IMR-90 (cell line): ENCODE measurements at regions not wholly inside any gene's neighbourhood (a gene's known extent, or its start where the extent isn't known, plus 50 kb on each side); places are given as distances from the start of the nearest gene placed in this dataset.
A peak's percentile ranks its signal among the peaks of the same experiment; 100 is the strongest.

Source experiments
- ATAC-seq: fragments of 200-7000 bp; cut with Tn5 transposase; 2 replicates; pipeline ENCODE4 v1.9.1; 2020; ENCODE audit warnings: low read depth, mild to moderate bottlenecking, moderate library complexity
- BruUV-seq: library from RNA; stranded (reverse); fragments of 400-500 nt; replicated peaks from 2 replicates; lab custom pipeline; 2021; lab: Mats Ljungman, UMichigan
- CTCF ChIA-PET: fragments of 300-600 bp; formaldehyde crosslinking; extraction: SDS; loops from one replicate; lab custom pipeline; 2021; ENCODE audit warnings: antibody characterized with exemption; lab: Yijun Ruan, JAX
- POLR2A ChIA-PET: fragments of 300-600 bp; sonication (Branson Sonifier 250); formaldehyde crosslinking; loops from one replicate; lab custom pipeline; 2022; ENCODE audit warnings: antibody characterized with exemption; ENCODE audit not compliant: unreplicated experiment; lab: Charles Lee
- DNase-seq: peaks from one replicate; pipeline ENCODE4 v3.0.0; 2013
- H2AFZ ChIP-seq: replicated peaks from 2 replicates; pipeline ENCODE3; 2013; ENCODE audit warnings: low read length, mild to moderate bottlenecking; ENCODE audit not compliant: poor library complexity
- H2AK5ac ChIP-seq: 2 replicates; pipeline ENCODE4 v1.6.1; 2013; ENCODE audit warnings: low read depth, low read length, inconsistent platforms
- H2AK9ac ChIP-seq: replicated peaks from 2 replicates; pipeline ENCODE3; 2013; ENCODE audit warnings: mild to moderate bottlenecking, low read depth, low read length, moderate library complexity; ENCODE audit not compliant: poor library complexity
- H2BK120ac ChIP-seq: 2 replicates; pipeline ENCODE4 v1.6.1; 2013; ENCODE audit warnings: low read depth, low read length, inconsistent platforms
- H2BK15ac ChIP-seq: 3 replicates; pipeline ENCODE4 v1.6.1; 2013; ENCODE audit warnings: low read depth, low read length, inconsistent platforms
- H2BK20ac ChIP-seq: 2 replicates; pipeline ENCODE4 v1.6.1; 2013; ENCODE audit warnings: low read depth, mild to moderate bottlenecking, inconsistent platforms, low read length, moderate library complexity
- H2BK5ac ChIP-seq: 2 replicates; pipeline ENCODE4 v1.6.1; 2013; ENCODE audit warnings: mild to moderate bottlenecking, low read depth, low read length, inconsistent platforms; ENCODE audit not compliant: poor library complexity, severe bottlenecking
- H3K14ac ChIP-seq: replicated peaks from 2 replicates; pipeline ENCODE4 v1.6.1; 2013; ENCODE audit warnings: low read depth, low read length, inconsistent platforms
- H3K18ac ChIP-seq: 2 replicates; pipeline ENCODE4 v1.6.1; 2013; ENCODE audit warnings: low read depth, low read length, control low read depth
- H3K23ac ChIP-seq: 2 replicates; pipeline ENCODE4 v1.6.1; 2013; ENCODE audit warnings: low read depth, low read length, inconsistent platforms
- H3K27ac ChIP-seq: 2 replicates; pipeline ENCODE4 v1.5.1; 2013; ENCODE audit warnings: mild to moderate bottlenecking, control low read depth, low read length; ENCODE audit not compliant: insufficient read depth
- H3K27me3 ChIP-seq: 2 replicates; pipeline ENCODE4 v1.6.1; 2013; ENCODE audit warnings: low read length; ENCODE audit not compliant: control insufficient read depth, insufficient read depth
- H3K36me3 ChIP-seq: 2 replicates; pipeline ENCODE4 v1.6.1; 2013; ENCODE audit warnings: low read length, mixed read lengths; ENCODE audit not compliant: control insufficient read depth, insufficient read depth
- H3K4ac ChIP-seq: 2 replicates; pipeline ENCODE4 v1.6.1; 2013; ENCODE audit warnings: low read depth, low read length, inconsistent platforms
- H3K4me1 ChIP-seq: 2 replicates; pipeline ENCODE4 v1.6.1; 2013; ENCODE audit warnings: low read length, mixed read lengths; ENCODE audit not compliant: control insufficient read depth, insufficient read depth
- H3K4me2 ChIP-seq: 2 replicates; pipeline ENCODE4 v1.6.1; 2013; ENCODE audit warnings: low read depth, mild to moderate bottlenecking, control low read depth, low read length, moderate library complexity
- H3K4me3 ChIP-seq: 2 replicates; pipeline ENCODE4 v1.5.1; 2013; ENCODE audit warnings: low read depth, mild to moderate bottlenecking, control low read depth, low read length, moderate library complexity; ENCODE audit not compliant: insufficient read depth
- H3K56ac ChIP-seq: 2 replicates; pipeline ENCODE4 v1.6.1; 2013; ENCODE audit warnings: low read length, inconsistent platforms; ENCODE audit not compliant: insufficient read depth; ENCODE audit errors: extremely low read depth
- H3K79me1 ChIP-seq, 2 experiments: 2 replicates each; pipeline ENCODE4 v1.6.1; 2013; ENCODE audit warnings: low read length in 2 of 2, inconsistent platforms in 1 of 2, low read depth in 1 of 2
- H3K9ac ChIP-seq: 2 replicates; pipeline ENCODE4 v1.6.1; 2013; ENCODE audit warnings: low read depth, low read length, control low read depth
- H3K9me1 ChIP-seq: 2 replicates; pipeline ENCODE4 v1.6.1; 2013; ENCODE audit warnings: low read length, inconsistent platforms; ENCODE audit not compliant: insufficient read depth
- H3K9me3 ChIP-seq: 2 replicates; pipeline ENCODE4 v1.6.1; 2013; ENCODE audit warnings: low read length; ENCODE audit not compliant: control insufficient read depth, insufficient read depth
- H4K20me1 ChIP-seq: 2 replicates; pipeline ENCODE4 v1.6.1; 2013; ENCODE audit warnings: low read length, inconsistent platforms; ENCODE audit not compliant: insufficient read depth
- H4K5ac ChIP-seq: 2 replicates; pipeline ENCODE4 v1.6.1; 2013; ENCODE audit warnings: mild to moderate bottlenecking, low read depth, low read length, control low read depth
- H4K8ac ChIP-seq, 2 experiments: 2 replicates each; pipeline ENCODE4 v1.6.1; 2013; ENCODE audit warnings: low read depth in 2 of 2, low read length in 2 of 2, control low read depth in 1 of 2, inconsistent platforms in 1 of 2
- H4K91ac ChIP-seq: 2 replicates; pipeline ENCODE4 v1.6.1; 2013; ENCODE audit warnings: low read depth, low read length, inconsistent platforms; ENCODE audit not compliant: insufficient read depth
- BHLHE40 ChIP-seq: fragments of 150-350 bp; IDR thresholded peaks from 2 replicates; pipeline ENCODE4 v1.6.1; 2016; ENCODE audit warnings: mild to moderate bottlenecking, low read depth, low read length
- FOS ChIP-seq: fragments of 150-350 bp; IDR thresholded peaks from 2 replicates; pipeline ENCODE4 v1.6.1; 2016; ENCODE audit warnings: low read depth, low read length
- MAFK ChIP-seq: IDR thresholded peaks from 2 replicates; pipeline ENCODE4 v1.6.1; 2012; ENCODE audit warnings: low read depth, low read length, improper control_type of control experiment
- MAZ ChIP-seq: IDR thresholded peaks from 2 replicates; pipeline ENCODE4 v1.6.1; 2012; ENCODE audit warnings: low read depth, mild to moderate bottlenecking, low read length, improper control_type of control experiment, moderate library complexity, borderline replicate concordance
- MXI1 ChIP-seq: IDR thresholded peaks from 2 replicates; pipeline ENCODE4 v1.6.1; 2012; ENCODE audit warnings: low read depth, mild to moderate bottlenecking, low read length, moderate library complexity, borderline replicate concordance
- NFE2L2 ChIP-seq: fragments of 150-350 bp; IDR thresholded peaks from 2 replicates; pipeline ENCODE4 v1.6.1; 2016; ENCODE audit warnings: low read depth, mild to moderate bottlenecking, low read length
- POLR2A ChIP-seq: IDR thresholded peaks from 2 replicates; pipeline ENCODE4 v1.6.1; 2012; ENCODE audit warnings: mild to moderate bottlenecking, low read depth, low read length
- RCOR1 ChIP-seq: IDR thresholded peaks from 2 replicates; pipeline ENCODE4 v1.6.1; 2012; ENCODE audit warnings: mild to moderate bottlenecking, low read length, improper control_type of control experiment; ENCODE audit not compliant: insufficient replicate concordance
- RFX5 ChIP-seq: IDR thresholded peaks from 2 replicates; pipeline ENCODE4 v1.8.0; 2012; ENCODE audit warnings: low read depth, mild to moderate bottlenecking, low read length, moderate library complexity
- SMC3 ChIP-seq: fragments of 150-350 bp; IDR thresholded peaks from 2 replicates; pipeline ENCODE4 v1.6.1; 2016; ENCODE audit warnings: low read depth, mild to moderate bottlenecking, antibody characterized with exemption, low read length, moderate library complexity
- WGBS, 2 experiments: methylation state at CpG; one replicate each; pipeline versions ENCODE4 v1.1.5 to v1.1.7; 2013; ENCODE audit warnings: missing lambda C conversion rate in 2 of 2; ENCODE audit not compliant: insufficient read length in 1 of 2; ENCODE audit errors: extremely low coverage in 2 of 2; 5-methylcytosine and 5-hydroxymethylcytosine counted together
- dilution Hi-C: fragments of 300-500 bp; cut with HindIII; formaldehyde crosslinking; loops from one replicate; pipeline ENCODE4 v1.14.3; 2018; ENCODE audit warnings: low sequenced_read_pairs; ENCODE audit not compliant: unreplicated experiment
- in situ Hi-C: fragments of 300-500 bp; cut with MboI; formaldehyde crosslinking; loops from 3 replicates; pipeline ENCODE4 v1.14.3; 2019; ENCODE audit warnings: low sequenced_read_pairs, inconsistent platforms, mixed read lengths
- intact Hi-C: fragments of 100-400 bp; cut with micrococcal nuclease; formaldehyde crosslinking; loops from 2 replicates; pipeline ENCODE4 v1.10.0; 2022
- TF ChIP-seq, protein P1 (sequence below): fragments of 150-350 bp; IDR thresholded peaks from 2 replicates; pipeline ENCODE4 v1.6.1; 2016; ENCODE audit warnings: low read depth, mild to moderate bottlenecking, low read length, moderate library complexity, borderline replicate concordance
- TF ChIP-seq, protein P2 (sequence below): conservative IDR thresholded peaks from 2 replicates; pipeline ENCODE4 v1.5.1; 2012; ENCODE audit warnings: mild to moderate bottlenecking, low read depth, low read length, improper control_type of control experiment
- TF ChIP-seq, protein P3 (sequence below): fragments of 150-350 bp; IDR thresholded peaks from 2 replicates; pipeline ENCODE4 v1.6.1; 2017; ENCODE audit warnings: mild to moderate bottlenecking, antibody characterized with exemption, low read length, low read depth

DNA sequence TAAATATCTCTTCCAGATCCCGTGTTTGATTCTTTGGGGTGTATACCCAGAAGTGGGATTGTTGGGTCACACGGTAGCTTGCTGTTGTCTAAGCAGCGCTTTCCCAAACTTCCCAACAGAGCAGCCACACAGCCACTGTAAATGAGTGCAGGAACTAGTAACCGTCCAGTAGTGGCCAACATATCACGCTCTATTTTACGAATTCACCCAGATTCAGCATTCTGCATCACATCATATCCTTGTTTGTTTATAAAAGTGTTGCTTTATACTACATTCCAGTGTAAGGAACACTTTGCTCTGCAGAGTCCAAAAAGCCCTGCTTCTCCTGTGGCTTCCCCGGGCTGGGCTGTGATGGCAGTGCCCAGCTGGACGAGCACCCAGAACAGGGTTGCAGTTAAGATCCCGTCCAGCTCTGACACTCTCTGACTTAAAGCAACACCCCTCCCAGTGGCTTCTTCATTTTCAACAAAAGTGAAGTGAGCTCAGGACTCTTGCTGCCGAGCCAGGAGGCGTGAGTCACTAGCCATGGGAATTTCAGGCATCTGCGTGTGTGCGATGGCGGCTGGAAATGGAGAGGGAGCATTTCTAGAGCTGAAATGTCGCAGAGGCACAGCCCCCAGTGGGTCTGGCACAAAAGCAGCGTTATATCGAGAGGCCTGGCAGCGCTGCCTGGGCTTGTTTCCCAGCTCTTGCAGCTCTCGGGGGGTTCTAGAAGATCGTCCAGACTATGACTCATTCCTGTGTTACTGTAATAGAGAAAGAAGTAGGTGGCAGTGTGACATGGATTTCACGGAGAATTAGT lies 216.3 kb upstream of the ECI2 start:
- in situ Hi-C loops (no loop called here), dilution Hi-C loops (no loop called here), intact Hi-C loops (loop anchor here (1.0 to 10.0 kb wide), 3 partner anchors 30 to 425 kb away; partner anchors contain the start of genes CDYL and ECI2)
- H3K14ac ChIP-seq = peak overlapping the region; percentile 53
- H2AFZ ChIP-seq = peak overlapping the region; percentile 86
- H3K27me3 ChIP-seq = no peaks in the 10 kb centered on the region
- ChIA-PET CTCF (interaction anchor here (1.1 to 1.5 kb wide), 2 partner anchors 18 to 129 kb away, joined by 3 read pairs; no protein-coding TSS in a partner anchor), POLR2A (interaction anchor here (0.7 kb wide), 1 partner anchor 98 kb away, joined by 3 read pairs; no protein-coding TSS in a partner anchor)
- H3K4ac ChIP-seq = peak overlapping the region; percentile 95
- peaks cover 34% of the 10 kb centered on the region for H3K9me1 ChIP-seq
- H4K20me1 ChIP-seq = no peaks in the 10 kb centered on the region
- H2BK15ac ChIP-seq = peak overlapping the region; percentile 87
- peak overlapping the region; percentile 98 for H2AK5ac ChIP-seq
- H3K4me1 ChIP-seq = peaks cover 27% of the 10 kb centered on the region
- peak overlapping the region; percentile 86 for H2BK20ac ChIP-seq
- no peak overlapping the region for H2AK9ac ChIP-seq
- BruUV-seq = no TSS peak
- H3K23ac ChIP-seq = peak overlapping the region; percentile 54
- no peak overlapping the region for H3K9ac ChIP-seq
- no peaks in the 10 kb centered on the region for H3K79me1 ChIP-seq
- peak overlapping the region; percentile 12 for H3K4me3 ChIP-seq
- 0% methylated on average over 11 of the region's 21 CpGs; no CpG with 5 or more reads in 1 of the 2 experiments for WGBS, 2 experiments
- H2BK5ac ChIP-seq = peak overlapping the region; percentile 12
- H2BK120ac ChIP-seq = peak overlapping the region; percentile 80
- peak overlapping the region; percentile 80 for H4K91ac ChIP-seq
- H3K18ac ChIP-seq = peak overlapping the region; percentile 36
- DNase-seq (peak; percentile 95), ATAC-seq (peak; percentile 79)
- H3K27ac ChIP-seq = peak overlapping the region; percentile 59
- H3K9me3 ChIP-seq = no peaks in the 10 kb centered on the region
- peak overlapping the region; percentile 6; the same call in 1 of the 2 replicates for H4K5ac ChIP-seq
- peak overlapping the region; percentile 55 to 81 for H4K8ac ChIP-seq
- no peaks in the 10 kb centered on the region for H3K36me3 ChIP-seq
- H3K4me2 ChIP-seq = peak overlapping the region; percentile 66
- peak overlapping the region; percentile 48; the same call in 1 of the 2 replicates for H3K56ac ChIP-seq
- TF ChIP-seq NFE2L2 (peak; percentile 44; the same call in 1 of the 2 replicates), MXI1 (no peak), RFX5 (no peak), MAZ (peak; percentile 67; the same call in 1 of the 2 replicates), POLR2A (peak; percentile 62; the same call in 1 of the 2 replicates), BHLHE40 (no peak; the same call in 1 of the 2 replicates), FOS (peak; percentile 79), MAFK (no peak), SMC3 (peak; percentile 11; the same call in 1 of the 2 replicates), RCOR1 (no peak)
- TF ChIP-seq, protein P1, sequence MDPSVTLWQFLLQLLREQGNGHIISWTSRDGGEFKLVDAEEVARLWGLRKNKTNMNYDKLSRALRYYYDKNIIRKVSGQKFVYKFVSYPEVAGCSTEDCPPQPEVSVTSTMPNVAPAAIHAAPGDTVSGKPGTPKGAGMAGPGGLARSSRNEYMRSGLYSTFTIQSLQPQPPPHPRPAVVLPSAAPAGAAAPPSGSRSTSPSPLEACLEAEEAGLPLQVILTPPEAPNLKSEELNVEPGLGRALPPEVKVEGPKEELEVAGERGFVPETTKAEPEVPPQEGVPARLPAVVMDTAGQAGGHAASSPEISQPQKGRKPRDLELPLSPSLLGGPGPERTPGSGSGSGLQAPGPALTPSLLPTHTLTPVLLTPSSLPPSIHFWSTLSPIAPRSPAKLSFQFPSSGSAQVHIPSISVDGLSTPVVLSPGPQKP = no peak
- TF ChIP-seq, protein P2, sequence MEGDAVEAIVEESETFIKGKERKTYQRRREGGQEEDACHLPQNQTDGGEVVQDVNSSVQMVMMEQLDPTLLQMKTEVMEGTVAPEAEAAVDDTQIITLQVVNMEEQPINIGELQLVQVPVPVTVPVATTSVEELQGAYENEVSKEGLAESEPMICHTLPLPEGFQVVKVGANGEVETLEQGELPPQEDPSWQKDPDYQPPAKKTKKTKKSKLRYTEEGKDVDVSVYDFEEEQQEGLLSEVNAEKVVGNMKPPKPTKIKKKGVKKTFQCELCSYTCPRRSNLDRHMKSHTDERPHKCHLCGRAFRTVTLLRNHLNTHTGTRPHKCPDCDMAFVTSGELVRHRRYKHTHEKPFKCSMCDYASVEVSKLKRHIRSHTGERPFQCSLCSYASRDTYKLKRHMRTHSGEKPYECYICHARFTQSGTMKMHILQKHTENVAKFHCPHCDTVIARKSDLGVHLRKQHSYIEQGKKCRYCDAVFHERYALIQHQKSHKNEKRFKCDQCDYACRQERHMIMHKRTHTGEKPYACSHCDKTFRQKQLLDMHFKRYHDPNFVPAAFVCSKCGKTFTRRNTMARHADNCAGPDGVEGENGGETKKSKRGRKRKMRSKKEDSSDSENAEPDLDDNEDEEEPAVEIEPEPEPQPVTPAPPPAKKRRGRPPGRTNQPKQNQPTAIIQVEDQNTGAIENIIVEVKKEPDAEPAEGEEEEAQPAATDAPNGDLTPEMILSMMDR = 0 out of 2 replicates have a peak, but pooled peaks have one; percentile 2
- TF ChIP-seq, protein P3, sequence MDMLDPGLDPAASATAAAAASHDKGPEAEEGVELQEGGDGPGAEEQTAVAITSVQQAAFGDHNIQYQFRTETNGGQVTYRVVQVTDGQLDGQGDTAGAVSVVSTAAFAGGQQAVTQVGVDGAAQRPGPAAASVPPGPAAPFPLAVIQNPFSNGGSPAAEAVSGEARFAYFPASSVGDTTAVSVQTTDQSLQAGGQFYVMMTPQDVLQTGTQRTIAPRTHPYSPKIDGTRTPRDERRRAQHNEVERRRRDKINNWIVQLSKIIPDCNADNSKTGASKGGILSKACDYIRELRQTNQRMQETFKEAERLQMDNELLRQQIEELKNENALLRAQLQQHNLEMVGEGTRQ = 0 out of 2 replicates have a peak, but pooled peaks have one; percentile 3
